GM19023 (cell line): ENCODE measurements at regions not wholly inside any gene's neighbourhood (a gene's known extent, or its start where the extent isn't known, plus 50 kb on each side); places are given as distances from the start of the nearest gene placed in this dataset.
"Not testable (repeated sequence)": the region's sequence is repeated elsewhere in the genome, so short reads cannot be mapped to it uniquely, and the experiment has no call there.

Experiments
- ATAC-seq: cut with Tn5 transposase; IDR thresholded peaks from one replicate; pipeline ENCODE4 v1.9.1; 2021; ENCODE audit warnings: mild to moderate bottlenecking, moderate library complexity; ENCODE audit not compliant: unreplicated experiment

- no peak for ATAC-seq
Measured at GRCh38 chr3:10653866-10654611, 148.7 kb upstream of the ATP2B2 start.

- ATAC-seq: no peak
Measured at GRCh38 chr3:10655105-10655504, 149.7 kb upstream of the ATP2B2 start.

- not testable (repeated sequence) for ATAC-seq
Measured at GRCh38 chr3:10657339-10657738, 152.0 kb upstream of the ATP2B2 start.

GRCh38 chr3:10665592-10665991 lies 150.4 kb upstream of the SLC6A11 start:
- no peak for ATAC-seq

GRCh38 chr3:10666621-10667020 lies 149.4 kb upstream of the SLC6A11 start:
- ATAC-seq: no peak

GRCh38 chr3:10667269-10667668 lies 148.8 kb upstream of the SLC6A11 start:
- no peak for ATAC-seq

- ATAC-seq: no peak
Measured at GRCh38 chr3:10667901-10668476, 148.0 kb upstream of the SLC6A11 start.

- no peak for ATAC-seq
Measured at GRCh38 chr3:10669490-10670048, 146.5 kb upstream of the SLC6A11 start.

- no peak for ATAC-seq
Measured at GRCh38 chr3:10672422-10672821, 143.6 kb upstream of the SLC6A11 start.

GRCh38 chr3:10674578-10674977 lies 141.4 kb upstream of the SLC6A11 start:
- no peak for ATAC-seq

- no peak for ATAC-seq
Measured at GRCh38 chr3:10676905-10677304, 139.1 kb upstream of the SLC6A11 start.

- ATAC-seq: no peak
Measured at GRCh38 chr3:10678796-10679376, 137.1 kb upstream of the SLC6A11 start.

GRCh38 chr3:10680796-10681195 lies 135.2 kb upstream of the SLC6A11 start:
- ATAC-seq: no peak

- ATAC-seq: no peak
Measured at GRCh38 chr3:10682692-10683091, 133.3 kb upstream of the SLC6A11 start.

GRCh38 chr3:10683106-10683505 lies 132.9 kb upstream of the SLC6A11 start:
- ATAC-seq: no peak

GRCh38 chr3:10688126-10688525 lies 127.9 kb upstream of the SLC6A11 start:
- no peak for ATAC-seq

GRCh38 chr3:10688548-10689172 lies 127.4 kb upstream of the SLC6A11 start:
- ATAC-seq: no peak

GRCh38 chr3:10692039-10692622 lies 123.9 kb upstream of the SLC6A11 start:
- ATAC-seq: no peak

- ATAC-seq: no peak
Measured at GRCh38 chr3:10693457-10693856, 122.6 kb upstream of the SLC6A11 start.

- ATAC-seq: no peak
Measured at GRCh38 chr3:10694179-10694578, 121.8 kb upstream of the SLC6A11 start.

GRCh38 chr3:10695186-10695585 lies 120.8 kb upstream of the SLC6A11 start:
- not testable (repeated sequence) for ATAC-seq
